Osteoblast (primary cell): ENCODE measurements at regions not wholly inside any gene's neighbourhood (a gene's known extent, or its start where the extent isn't known, plus 50 kb on each side); places are given as distances from the start of the nearest gene placed in this dataset.

Source experiments
- DNase-seq: peaks from one replicate; pipeline ENCODE4 v3.0.0; 2011; ENCODE audit warnings: low spot score, mixed read lengths; ENCODE audit not compliant: insufficient read length; ENCODE audit errors: missing footprints
- H2AFZ ChIP-seq: 2 replicates; pipeline ENCODE4 v1.6.0; 2011; ENCODE audit warnings: mild to moderate bottlenecking, low read length
- H3K27ac ChIP-seq: 2 replicates; pipeline ENCODE4 v1.5.1; 2011; ENCODE audit warnings: mild to moderate bottlenecking, low read depth, low read length, moderate library complexity
- H3K27me3 ChIP-seq: 2 replicates; pipeline ENCODE4 v1.6.0; 2012; ENCODE audit warnings: mild to moderate bottlenecking, control low read depth, inconsistent platforms, low read length, moderate library complexity; ENCODE audit not compliant: insufficient read depth
- H3K36me3 ChIP-seq: 2 replicates; pipeline ENCODE4 v1.5.1; 2011; ENCODE audit warnings: mild to moderate bottlenecking, low read length, control low read depth, moderate library complexity; ENCODE audit not compliant: insufficient read depth
- H3K4me1 ChIP-seq: 2 replicates; pipeline ENCODE4 v1.5.1; 2011; ENCODE audit warnings: mild to moderate bottlenecking, low read length, control low read depth, moderate library complexity; ENCODE audit not compliant: insufficient read depth
- H3K4me2 ChIP-seq: 2 replicates; pipeline ENCODE4 v1.6.0; 2011; ENCODE audit warnings: mild to moderate bottlenecking, low read length; ENCODE audit not compliant: insufficient read depth
- H3K4me3 ChIP-seq: fragments of 200-600 bp; sonication (generic); 3 replicates; pipeline ENCODE4 v1.5.1; 2012; ENCODE audit warnings: mild to moderate bottlenecking, low read length, inconsistent platforms; ENCODE audit not compliant: insufficient read depth
- H3K79me2 ChIP-seq: 2 replicates; pipeline ENCODE4 v1.6.0; 2012; ENCODE audit warnings: mild to moderate bottlenecking, low read length, control low read depth, inconsistent platforms; ENCODE audit not compliant: insufficient read depth
- H3K9me3 ChIP-seq: 2 replicates; pipeline ENCODE4 v1.5.1; 2011; ENCODE audit warnings: low read depth, low read length, control low read depth
- H4K20me1 ChIP-seq: 2 replicates; pipeline ENCODE4 v1.6.0; 2012; ENCODE audit warnings: mild to moderate bottlenecking, low read length, control low read depth; ENCODE audit not compliant: insufficient read depth
- CTCF ChIP-seq: IDR thresholded peaks from 2 replicates; pipeline ENCODE4 v1.5.1; 2011; ENCODE audit warnings: mild to moderate bottlenecking, low read depth, low read length, moderate library complexity; ENCODE audit errors: extremely low read depth

DNA sequence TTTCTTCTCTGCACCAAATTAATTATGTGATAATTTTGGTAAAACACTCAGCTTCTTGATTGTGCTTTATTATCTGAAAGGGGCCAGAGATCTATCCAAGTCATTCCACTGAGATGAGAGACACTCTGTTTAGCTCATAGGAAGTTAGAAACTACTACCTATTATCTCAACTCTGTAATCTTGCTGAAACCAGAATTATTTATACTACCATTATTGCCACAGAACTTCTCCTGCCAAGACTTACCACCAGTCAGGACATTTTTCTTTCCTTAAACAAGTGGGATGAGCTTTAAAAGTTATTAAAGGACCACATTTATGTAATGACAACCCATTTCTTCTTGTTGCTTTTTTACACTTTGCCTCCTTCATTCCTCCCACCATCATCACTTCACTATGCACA, 855.6 kb upstream of the PIK3C3 start:
- no peak for DNase-seq
- Histone ChIP-seq H3K27ac (no peak overlapping the region), H4K20me1 (no peaks in the 10 kb centered on the region), H2AFZ (no peak overlapping the region), H3K36me3 (no peaks in the 10 kb centered on the region), H3K27me3 (no peaks in the 10 kb centered on the region), H3K79me2 (no peaks in the 10 kb centered on the region), H3K4me2 (no peak overlapping the region), H3K9me3 (no peaks in the 10 kb centered on the region), H3K4me3 (no peak overlapping the region), H3K4me1 (no peaks in the 10 kb centered on the region)
- no peak for TF ChIP-seq CTCF

DNA sequence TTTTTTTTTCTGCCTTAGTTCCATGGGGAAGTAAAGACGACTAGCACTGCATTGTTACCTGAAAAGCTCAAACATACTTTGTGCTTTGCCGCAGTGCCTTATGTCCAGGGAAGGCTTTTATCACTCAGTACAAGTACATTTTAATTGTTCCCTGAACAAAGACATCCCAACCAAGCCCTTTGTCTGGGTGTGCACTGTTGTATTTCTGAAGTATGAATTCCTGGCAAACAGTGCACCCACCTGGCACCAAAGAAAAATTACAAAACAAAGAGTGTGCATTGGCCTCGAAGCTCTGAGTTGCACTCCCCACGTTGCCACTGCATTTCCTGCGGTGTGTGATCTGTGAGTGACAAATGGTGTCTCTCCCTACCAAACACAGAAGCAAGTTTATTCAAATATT, 858.5 kb upstream of the PIK3C3 start:
- Histone ChIP-seq H3K4me1 (no peaks in the 10 kb centered on the region), H3K9me3 (no peaks in the 10 kb centered on the region), H3K4me3 (no peak overlapping the region), H3K27me3 (no peaks in the 10 kb centered on the region), H3K27ac (no peak overlapping the region), H3K36me3 (no peaks in the 10 kb centered on the region), H3K79me2 (no peaks in the 10 kb centered on the region), H3K4me2 (no peak overlapping the region), H4K20me1 (no peaks in the 10 kb centered on the region), H2AFZ (no peak overlapping the region)
- DNase-seq: no peak
- TF ChIP-seq CTCF: no peak

DNA sequence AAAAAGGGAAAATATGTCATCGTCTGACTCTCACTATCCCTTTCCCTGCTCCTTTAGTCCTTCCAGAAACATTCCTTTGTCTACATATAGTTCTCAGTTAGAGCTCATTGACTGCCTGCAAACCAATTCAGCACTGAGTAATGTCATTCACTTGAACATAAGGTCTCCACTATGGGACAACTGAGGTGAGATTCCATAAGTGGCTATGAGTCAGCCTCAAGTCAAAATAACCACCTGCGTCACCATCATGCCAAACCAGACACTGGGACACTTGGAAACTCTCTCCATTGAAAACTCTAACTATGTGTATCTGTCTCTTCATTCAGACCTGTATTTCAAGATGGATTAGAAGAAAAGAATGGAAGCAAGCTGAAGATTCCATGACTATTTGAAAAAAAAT, 878.0 kb upstream of the PIK3C3 start:
- H2AFZ ChIP-seq: no peak overlapping the region
- no peak overlapping the region for H3K27ac ChIP-seq
- no peaks in the 10 kb centered on the region for H3K27me3 ChIP-seq
- H3K4me1 ChIP-seq: peaks cover 6% of the 10 kb centered on the region
- H3K4me3 ChIP-seq: no peak overlapping the region
- no peaks in the 10 kb centered on the region for H3K79me2 ChIP-seq
- DNase-seq: no peak
- H3K36me3 ChIP-seq: no peaks in the 10 kb centered on the region
- H3K4me2 ChIP-seq: no peak overlapping the region
- no peaks in the 10 kb centered on the region for H4K20me1 ChIP-seq
- no peak for TF ChIP-seq CTCF
- H3K9me3 ChIP-seq: no peaks in the 10 kb centered on the region

GRCh38 chr18:41075212-41075611, 879.8 kb upstream of the PIK3C3 start:
- TF ChIP-seq CTCF: no peak
- Histone ChIP-seq H3K4me1 (peaks cover 6% of the 10 kb centered on the region), H3K79me2 (no peaks in the 10 kb centered on the region), H3K4me3 (no peak overlapping the region), H4K20me1 (no peaks in the 10 kb centered on the region), H3K9me3 (no peaks in the 10 kb centered on the region), H3K36me3 (no peaks in the 10 kb centered on the region), H3K27me3 (no peaks in the 10 kb centered on the region), H3K27ac (no peak overlapping the region), H3K4me2 (peak overlapping the region; percentile 24), H2AFZ (no peak overlapping the region)
- DNase-seq: peak; percentile 62
